KMS-11 (cell line): ENCODE measurements at regions not wholly inside any gene's neighbourhood (a gene's known extent, or its start where the extent isn't known, plus 50 kb on each side); places are given as distances from the start of the nearest gene placed in this dataset.

Experiments used
- H2AFZ ChIP-seq: fragments of 200-600 bp; sonication (generic); 2 replicates; pipeline ENCODE4 v1.6.1; 2016; ENCODE audit warnings: antibody characterized with exemption, mixed run types, low read depth
- H3K27ac ChIP-seq: fragments of 200-600 bp; sonication (generic); 2 replicates; pipeline ENCODE4 v1.6.1; 2016; ENCODE audit warnings: mild to moderate bottlenecking, mixed run types
- H3K27me3 ChIP-seq: fragments of 200-600 bp; sonication (generic); 2 replicates; pipeline ENCODE4 v1.6.1; 2017; ENCODE audit warnings: mild to moderate bottlenecking, low read depth, mixed run types, moderate library complexity; ENCODE audit not compliant: insufficient read depth
- H3K36me3 ChIP-seq: fragments of 200-600 bp; sonication (generic); 2 replicates; pipeline ENCODE4 v1.6.1; 2017; ENCODE audit warnings: mild to moderate bottlenecking, mixed run types; ENCODE audit not compliant: insufficient read depth
- H3K4me1 ChIP-seq: fragments of 200-600 bp; sonication (generic); 2 replicates; pipeline ENCODE4 v1.6.1; 2016; ENCODE audit warnings: mild to moderate bottlenecking, low read depth, mixed run types; ENCODE audit not compliant: poor library complexity, severe bottlenecking
- H3K4me2 ChIP-seq: fragments of 200-600 bp; sonication (generic); 2 replicates; pipeline ENCODE4 v1.7.0; 2016; ENCODE audit warnings: mild to moderate bottlenecking, mixed run types
- H3K4me3 ChIP-seq: fragments of 200-600 bp; sonication (generic); IDR thresholded peaks from 2 replicates; pipeline ENCODE4 v1.6.1; 2017; ENCODE audit warnings: low read depth, low read length, mixed read lengths; ENCODE audit not compliant: insufficient read depth
- H3K79me2 ChIP-seq: fragments of 200-600 bp; sonication (generic); 2 replicates; pipeline ENCODE4 v1.6.1; 2016; ENCODE audit warnings: low read depth, mixed run types; ENCODE audit not compliant: insufficient read depth
- H3K9ac ChIP-seq: fragments of 200-600 bp; sonication (generic); 2 replicates; pipeline ENCODE4 v1.6.1; 2016; ENCODE audit warnings: mild to moderate bottlenecking, mixed run types
- H4K20me1 ChIP-seq: fragments of 200-600 bp; sonication (generic); 2 replicates; pipeline ENCODE4 v1.6.1; 2016; ENCODE audit warnings: mild to moderate bottlenecking, mixed run types; ENCODE audit not compliant: insufficient read depth
- CTCF ChIP-seq: fragments of 200-600 bp; sonication (generic); conservative IDR thresholded peaks from 2 replicates; pipeline ENCODE4 v1.6.1; 2017; ENCODE audit warnings: low read depth, mild to moderate bottlenecking, antibody characterized with exemption, low read length, moderate library complexity, mixed read lengths

- no peak overlapping the region for H3K9ac ChIP-seq
- no peak for TF ChIP-seq CTCF
- no peak overlapping the region for H3K27ac ChIP-seq
- H3K36me3 ChIP-seq = no peaks in the 10 kb centered on the region
- no peak overlapping the region for H3K4me3 ChIP-seq
- no peaks in the 10 kb centered on the region for H3K27me3 ChIP-seq
- no peak overlapping the region for H3K4me2 ChIP-seq
- no peaks in the 10 kb centered on the region for H3K79me2 ChIP-seq
- H3K4me1 ChIP-seq = no peaks in the 10 kb centered on the region
- H4K20me1 ChIP-seq = no peaks in the 10 kb centered on the region
- H2AFZ ChIP-seq = no peak overlapping the region
Measured at GRCh38 chr10:123462246-123462645, 203.9 kb upstream of the GPR26 start.

- Histone ChIP-seq H2AFZ (no peak overlapping the region), H3K4me1 (no peaks in the 10 kb centered on the region), H3K9ac (no peak overlapping the region), H3K4me2 (no peak overlapping the region), H3K4me3 (no peak overlapping the region), H3K27ac (no peak overlapping the region), H3K27me3 (no peaks in the 10 kb centered on the region), H3K36me3 (no peaks in the 10 kb centered on the region), H4K20me1 (no peaks in the 10 kb centered on the region), H3K79me2 (no peaks in the 10 kb centered on the region)
- TF ChIP-seq CTCF = no peak
Measured at GRCh38 chr10:123462756-123463155, 203.4 kb upstream of the GPR26 start.

GRCh38 chr10:123463181-123463580, 203.0 kb upstream of the GPR26 start:
- Histone ChIP-seq H3K4me3 (no peak overlapping the region), H3K4me2 (no peak overlapping the region), H3K9ac (no peak overlapping the region), H3K79me2 (no peaks in the 10 kb centered on the region), H3K36me3 (no peaks in the 10 kb centered on the region), H3K27me3 (no peaks in the 10 kb centered on the region), H3K4me1 (no peaks in the 10 kb centered on the region), H2AFZ (no peak overlapping the region), H4K20me1 (no peaks in the 10 kb centered on the region), H3K27ac (no peak overlapping the region)
- TF ChIP-seq CTCF = no peak

GRCh38 chr10:123463698-123464097, 202.5 kb upstream of the GPR26 start:
- no peak overlapping the region for H3K4me3 ChIP-seq
- H3K4me1 ChIP-seq = no peaks in the 10 kb centered on the region
- no peak overlapping the region for H3K27ac ChIP-seq
- TF ChIP-seq CTCF = no peak
- H4K20me1 ChIP-seq = no peaks in the 10 kb centered on the region
- no peak overlapping the region for H2AFZ ChIP-seq
- H3K79me2 ChIP-seq = no peaks in the 10 kb centered on the region
- H3K27me3 ChIP-seq = no peaks in the 10 kb centered on the region
- H3K9ac ChIP-seq = no peak overlapping the region
- no peak overlapping the region for H3K4me2 ChIP-seq
- H3K36me3 ChIP-seq = no peaks in the 10 kb centered on the region
